ENCODE measurements at regions not wholly inside any gene's neighbourhood (a gene's known extent, or its start where the extent isn't known, plus 50 kb on each side); places are given as distances from the start of the nearest gene placed in this dataset.

GRCh38 chr3:31384117-31384516 lies 148.6 kb upstream of the STT3B start:
- intact Hi-C loops (cut with micrococcal nuclease) = no loop called here
- H3K4me2 ChIP-seq (ENCODE audit: low read length) = no peak overlapping the region
- H4K20me1 ChIP-seq (ENCODE audit: insufficient read depth) = no peaks in the 10 kb centered on the region
- no peak overlapping the region for H3K9ac ChIP-seq (ENCODE audit: low read length)
- H3K9me2 ChIP-seq (ENCODE audit: insufficient read depth) = no peaks in the 10 kb centered on the region
- ChIA-PET POLR2A (no interaction called here), CTCF (no interaction called here), RAD21 (ENCODE audit: low non-redundant PET in 1 of 2, low total read pairs in 2 of 2, uncharacterized antibody in 2 of 2, unreplicated experiment in 2 of 2) (no interaction called here)
- no TSS peak for BruUV-seq (replicated peaks)
- H3K4me1 ChIP-seq (ENCODE audit: control insufficient read depth in 1 of 2, insufficient read depth in 2 of 2, low read length in 2 of 2) = no peaks in the 10 kb centered on the region
- ATAC-seq (no peak), DNase-seq (ENCODE audit: low read depth, low spot score) (no peak)
- no peak overlapping the region for H3K4me3 ChIP-seq (replicated peaks in 1 of 2; ENCODE audit: low read depth in 1 of 2, low read length in 2 of 2)
- H2AFZ ChIP-seq (ENCODE audit: low read depth, low read length, poor library complexity, severe bottlenecking) = no peak overlapping the region
- TF ChIP-seq EZH2 (IDR thresholded peaks at IDR 0.05) (no peak), ATF3 (IDR thresholded peaks at IDR 0.05) (no peak), RAD21 (IDR thresholded peaks at IDR 0.05; ENCODE audit: low read depth) (no peak), CBX3 (IDR thresholded peaks at IDR 0.05; ENCODE audit: low read depth) (no peak), REST (IDR thresholded peaks at IDR 0.05; ENCODE audit: low read depth) (no peak), CTCF (IDR thresholded peaks at IDR 0.05 in 2 of 3, conservative IDR thresholded peaks at IDR 0.05 in 1 of 3; ENCODE audit: borderline replicate concordance in 1 of 3, insufficient read depth in 1 of 3, low read depth in 2 of 3, low read length in 2 of 3) (no peak), SRF (IDR thresholded peaks at IDR 0.05; ENCODE audit: low read depth) (no peak), FOSL1 (IDR thresholded peaks at IDR 0.05; ENCODE audit: low read depth) (no peak), SIN3A (IDR thresholded peaks at IDR 0.05; ENCODE audit: low read depth) (no peak), TCF7L2 (IDR thresholded peaks at IDR 0.05; ENCODE audit: borderline replicate concordance, extremely low read depth, insufficient read depth, insufficient read length) (no peak), EZH2phosphoT487 (IDR thresholded peaks at IDR 0.05; ENCODE audit: borderline replicate concordance) (no peak), ZBTB33 (IDR thresholded peaks at IDR 0.05; ENCODE audit: extremely low read depth, insufficient replicate concordance, low read length) (no peak), MAX (IDR thresholded peaks at IDR 0.05) (no peak), CEBPB (IDR thresholded peaks at IDR 0.05; ENCODE audit: low read depth) (no peak), SP1 (IDR thresholded peaks at IDR 0.05; ENCODE audit: low read depth) (no peak), YY1 (IDR thresholded peaks at IDR 0.05; ENCODE audit: extremely low read depth, insufficient replicate concordance, low read depth, low read length) (no peak)
- no peaks in the 10 kb centered on the region for H3K36me3 ChIP-seq (ENCODE audit: control insufficient read depth in 1 of 2, insufficient read depth in 2 of 2, low read length in 2 of 2)
- no peaks in the 10 kb centered on the region for H3K9me3 ChIP-seq (ENCODE audit: control insufficient read depth in 1 of 2, insufficient read depth in 1 of 2, low read depth in 1 of 2, low read length in 2 of 2)
- no peak overlapping the region for H3K27ac ChIP-seq (ENCODE audit: low read depth, low read length)
- no peaks in the 10 kb centered on the region for H3K27me3 ChIP-seq (ENCODE audit: insufficient read depth, low read length)
- no peaks in the 10 kb centered on the region for H3K79me2 ChIP-seq (ENCODE audit: insufficient read depth, low read length)

Measured in HCT116 (cell line).